H9 (cell line): ENCODE measurements at regions not wholly inside any gene's neighbourhood (a gene's known extent, or its start where the extent isn't known, plus 50 kb on each side); places are given as distances from the start of the nearest gene placed in this dataset.
"Not testable (repeated sequence)": the region's sequence is repeated elsewhere in the genome, so short reads cannot be mapped to it uniquely, and the experiment has no call there.

Experiments used
- DNase-seq: peaks from one replicate; pipeline ENCODE4 v3.0.0-alpha.2; 2017
- H2AFZ ChIP-seq: one replicate; pipeline ENCODE4 v1.6.1; 2013; ENCODE audit warnings: mild to moderate bottlenecking, low read length, control low read depth, moderate library complexity
- H2AK5ac ChIP-seq: 2 replicates; pipeline ENCODE4 v1.6.1; 2013; ENCODE audit warnings: low read length, control low read depth, mixed read lengths; ENCODE audit not compliant: insufficient read length
- H2BK120ac ChIP-seq: one replicate; pipeline ENCODE4 v1.6.1; 2013; ENCODE audit warnings: low read depth, mild to moderate bottlenecking, low read length, control low read depth, inconsistent platforms; ENCODE audit not compliant: poor library complexity, severe bottlenecking
- H2BK12ac ChIP-seq: 2 replicates; pipeline ENCODE4 v1.6.1; 2013; ENCODE audit warnings: low read length, control low read depth, mixed read lengths, low read depth; ENCODE audit not compliant: insufficient read length
- H2BK15ac ChIP-seq: 2 replicates; pipeline ENCODE4 v1.6.1; 2013; ENCODE audit warnings: low read depth, low read length, control low read depth
- H2BK20ac ChIP-seq: one replicate; pipeline ENCODE4 v1.6.1; 2013; ENCODE audit warnings: low read depth, mild to moderate bottlenecking, low read length, control low read depth, inconsistent platforms; ENCODE audit not compliant: poor library complexity, severe bottlenecking
- H2BK5ac ChIP-seq: 2 replicates; pipeline ENCODE4 v1.6.1; 2013; ENCODE audit warnings: low read length, control low read depth, mixed read lengths; ENCODE audit not compliant: insufficient read length
- H3K14ac ChIP-seq: 2 replicates; pipeline ENCODE4 v1.6.1; 2013; ENCODE audit warnings: low read length, control low read depth; ENCODE audit not compliant: insufficient read depth
- H3K18ac ChIP-seq: 2 replicates; pipeline ENCODE4 v1.6.1; 2013; ENCODE audit warnings: low read depth, mild to moderate bottlenecking, mixed read lengths, low read length, control low read depth; ENCODE audit not compliant: insufficient read length
- H3K23ac ChIP-seq: 2 replicates; pipeline ENCODE4 v1.6.1; 2013; ENCODE audit warnings: low read length, control low read depth, mixed read lengths, low read depth; ENCODE audit not compliant: insufficient read length
- H3K23me2 ChIP-seq: 2 replicates; pipeline ENCODE4 v1.6.1; 2013; ENCODE audit warnings: low read depth, mild to moderate bottlenecking, mixed read lengths, low read length, control low read depth; ENCODE audit not compliant: insufficient read length, poor library complexity, severe bottlenecking
- H3K27ac ChIP-seq: 2 replicates; pipeline ENCODE4 v1.5.1; 2013; ENCODE audit warnings: low read length, control low read depth, mixed read lengths, low read depth; ENCODE audit not compliant: insufficient read length
- H3K27me3 ChIP-seq: 2 replicates; pipeline ENCODE4 v1.6.1; 2013; ENCODE audit warnings: low read length, control low read depth, inconsistent platforms; ENCODE audit not compliant: insufficient read depth
- H3K4ac ChIP-seq: 2 replicates; pipeline ENCODE4 v1.6.1; 2013; ENCODE audit warnings: low read depth, mild to moderate bottlenecking, control low read depth, inconsistent platforms, low read length, moderate library complexity
- H3K4me1 ChIP-seq: 2 replicates; pipeline ENCODE4 v1.6.1; 2013; ENCODE audit warnings: low read length, control low read depth, inconsistent platforms; ENCODE audit not compliant: insufficient read depth
- H3K4me2 ChIP-seq: 2 replicates; pipeline ENCODE4 v1.6.1; 2013; ENCODE audit warnings: low read length, control low read depth, mixed read lengths; ENCODE audit not compliant: insufficient read length, insufficient read depth
- H3K56ac ChIP-seq: 2 replicates; pipeline ENCODE4 v1.6.1; 2013; ENCODE audit warnings: low read depth, mild to moderate bottlenecking, mixed read lengths, low read length, control low read depth; ENCODE audit not compliant: insufficient read length
- H3K79me1 ChIP-seq: 2 replicates; pipeline ENCODE4 v1.6.1; 2013; ENCODE audit warnings: low read depth, mild to moderate bottlenecking, moderate library complexity, low read length, control low read depth, inconsistent platforms; ENCODE audit not compliant: insufficient read depth, poor library complexity, severe bottlenecking
- H3K79me2 ChIP-seq: 2 replicates; pipeline ENCODE4 v1.6.1; 2013; ENCODE audit warnings: low read length, control low read depth, inconsistent platforms; ENCODE audit not compliant: insufficient read depth
- H3K9ac ChIP-seq: 2 replicates; pipeline ENCODE4 v1.6.1; 2013; ENCODE audit warnings: low read length, control low read depth, mixed read lengths; ENCODE audit not compliant: insufficient read length; ENCODE audit errors: extremely low read depth
- H3K9me3 ChIP-seq: one replicate; pipeline ENCODE4 v1.6.1; 2013; ENCODE audit warnings: low read depth, low read length, inconsistent platforms; ENCODE audit not compliant: control insufficient read depth
- H3T11ph ChIP-seq: one replicate; pipeline ENCODE4 v1.6.1; 2013; ENCODE audit warnings: mild to moderate bottlenecking, low read length, control low read depth, inconsistent platforms
- H4K20me1 ChIP-seq: one replicate; pipeline ENCODE4 v1.6.1; 2013; ENCODE audit not compliant: control insufficient read depth, insufficient read length, insufficient read depth
- H4K5ac ChIP-seq: 2 replicates; pipeline ENCODE4 v1.6.1; 2013; ENCODE audit warnings: low read depth, mild to moderate bottlenecking, mixed read lengths, low read length, control low read depth; ENCODE audit not compliant: insufficient read length
- H4K8ac ChIP-seq: replicated peaks from 2 replicates; pipeline ENCODE4 v1.6.1; 2013; ENCODE audit warnings: low read length, control low read depth, mixed read lengths, low read depth; ENCODE audit not compliant: insufficient read length
- H4K91ac ChIP-seq: 2 replicates; pipeline ENCODE4 v1.6.1; 2013; ENCODE audit warnings: low read depth, mild to moderate bottlenecking, moderate library complexity, mixed read lengths, low read length, control low read depth; ENCODE audit not compliant: insufficient read length
- H3K27ac Mint-ChIP-seq, 3 experiments: 2 replicates in 2 of 3; 3 replicates in 1 of 3; pipeline ENCODE4 v1.8.0; 2020 to 2021; ENCODE audit warnings: mixed read lengths in 3 of 3, mild to moderate bottlenecking in 1 of 3, moderate library complexity in 1 of 3
- H3K27me3 Mint-ChIP-seq: 2 replicates; pipeline ENCODE4 v1.8.0; 2021; ENCODE audit warnings: low read depth, mild to moderate bottlenecking, moderate library complexity, mixed read lengths
- H3K36me3 Mint-ChIP-seq, 3 experiments: 2 replicates in 2 of 3; 3 replicates in 1 of 3; pipeline ENCODE4 v1.8.0; 2020 to 2021; ENCODE audit warnings: low read depth in 3 of 3, mixed read lengths in 3 of 3; ENCODE audit not compliant: insufficient read depth in 1 of 3
- H3K4me1 Mint-ChIP-seq, 2 experiments: 2 replicates each; pipeline ENCODE4 v1.8.0; 2020; ENCODE audit warnings: mixed read lengths in 2 of 2
- H3K4me3 Mint-ChIP-seq, 2 experiments: 2 replicates in 1 of 2; 3 replicates in 1 of 2; pipeline ENCODE4 v1.8.0; 2020 to 2021; ENCODE audit warnings: mild to moderate bottlenecking in 2 of 2, mixed read lengths in 2 of 2, moderate library complexity in 1 of 2
- H3K9me3 Mint-ChIP-seq, 2 experiments: 2 replicates in 1 of 2; 3 replicates in 1 of 2; pipeline ENCODE4 v1.8.0; 2020; ENCODE audit warnings: mild to moderate bottlenecking in 2 of 2, mixed read lengths in 2 of 2, moderate library complexity in 1 of 2
- CTCF ChIP-seq: fragments of 200-600 bp; sonication (generic); conservative IDR thresholded peaks from 3 replicates; pipeline ENCODE4 v1.8.0; 2021; ENCODE audit warnings: antibody characterized with exemption, mild to moderate bottlenecking
- WGBS: extraction: QIAGEN DNeasy Blood & Tissue Kit; methylation state at CpG from one replicate; pipeline ENCODE4 v1.1.7; 2013; ENCODE audit warnings: missing lambda C conversion rate, low lambda C conversion rate, mixed read lengths; ENCODE audit not compliant: insufficient read length; ENCODE audit errors: extremely low coverage; 5-methylcytosine and 5-hydroxymethylcytosine counted together

GRCh38 chr9:42378418-42378815 is 195.0 kb downstream of the SPATA31A6 start:
- Histone ChIP-seq H3K23me2 (no peaks in the 10 kb centered on the region), H3K14ac (no peak overlapping the region), H4K8ac (no peak overlapping the region), H4K5ac (no peak overlapping the region), H4K91ac (no peak overlapping the region), H3K79me2 (no peaks in the 10 kb centered on the region), H3T11ph (no peak overlapping the region), H2BK12ac (no peak overlapping the region), H3K18ac (no peak overlapping the region), H3K4me1 (no peaks in the 10 kb centered on the region), H4K20me1 (no peaks in the 10 kb centered on the region), H3K9ac (no peak overlapping the region), H2BK120ac (no peak overlapping the region), H3K9me3 (no peaks in the 10 kb centered on the region), H3K27me3 (no peaks in the 10 kb centered on the region), H2BK15ac (no peak overlapping the region), H2AFZ (no peak overlapping the region), H2AK5ac (no peak overlapping the region), H3K4ac (no peak overlapping the region), H3K56ac (no peak overlapping the region), H2BK20ac (no peak overlapping the region), H3K27ac (no peak overlapping the region), H3K79me1 (no peaks in the 10 kb centered on the region), H2BK5ac (no peak overlapping the region), H3K23ac (no peak overlapping the region), H3K4me2 (no peak overlapping the region)
- peaks cover 5 to 8% of the 10 kb centered on the region in 2 experiments for H3K4me1 Mint-ChIP-seq
- H3K4me3 Mint-ChIP-seq: no peak overlapping the region
- H3K36me3 Mint-ChIP-seq: peaks cover 8 to 14% (median 8%) of the 10 kb centered on the region in 3 experiments; a peak in 6 of 7 replicates
- no peak for DNase-seq
- no CpG with 5 or more reads among the region's 2 CpGs for WGBS
- peaks cover 6% of the 10 kb centered on the region; the same call in 1 of the 2 replicates for H3K27me3 Mint-ChIP-seq
- H3K27ac Mint-ChIP-seq: no peak overlapping the region; a peak in 1 of 7 replicates
- H3K9me3 Mint-ChIP-seq: peaks cover 14 to 16% of the 10 kb centered on the region in 2 experiments
- TF ChIP-seq CTCF: no peak

DNA sequence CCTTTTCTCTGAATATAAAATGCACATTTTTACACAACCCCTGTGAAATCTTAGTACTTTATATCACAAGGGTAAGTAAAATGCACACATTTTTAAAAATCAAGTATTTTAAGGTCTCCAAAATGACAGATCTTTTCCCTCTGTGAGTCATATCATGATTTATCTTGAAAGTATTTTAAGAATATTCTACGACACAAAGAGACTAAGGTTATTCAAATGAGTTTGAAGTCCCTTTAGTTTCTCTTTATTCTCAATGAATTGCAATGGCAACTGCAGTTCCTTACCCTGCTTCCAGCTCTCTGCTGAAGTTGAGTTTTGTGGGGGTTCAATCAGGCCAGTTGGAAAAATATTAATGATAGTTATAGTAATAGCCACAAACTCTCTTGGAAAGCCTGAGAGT is 196.1 kb downstream of the SPATA31A6 start:
- H3K4me2 ChIP-seq, H3K27me3 Mint-ChIP-seq, H3K79me2 ChIP-seq, H3K79me1 ChIP-seq, H3K4ac ChIP-seq, H4K20me1 ChIP-seq, H4K8ac ChIP-seq, H2AFZ ChIP-seq, H3K4me1 Mint-ChIP-seq, H3K14ac ChIP-seq, H3K4me3 Mint-ChIP-seq, H3K27me3 ChIP-seq, H3K27ac Mint-ChIP-seq, H3K9ac ChIP-seq, H2BK120ac ChIP-seq, H3K4me1 ChIP-seq, H2AK5ac ChIP-seq, H3K23me2 ChIP-seq, H3T11ph ChIP-seq, H2BK12ac ChIP-seq, H3K18ac ChIP-seq, H3K9me3 ChIP-seq, H2BK5ac ChIP-seq, H3K27ac ChIP-seq, H4K5ac ChIP-seq, DNase-seq, H3K23ac ChIP-seq, H2BK20ac ChIP-seq, H3K56ac ChIP-seq, H4K91ac ChIP-seq, H2BK15ac ChIP-seq: not testable (repeated sequence)
- no CpG with 5 or more reads among the region's 1 CpG for WGBS
- Mint-ChIP-seq H3K9me3 (peaks cover 14 to 16% of the 10 kb centered on the region in 2 experiments), H3K36me3 (peaks cover 8 to 14% (median 8%) of the 10 kb centered on the region in 3 experiments; a peak in 6 of 7 replicates)
